ENCODE measurements at regions not wholly inside any gene's neighbourhood (a gene's known extent, or its start where the extent isn't known, plus 50 kb on each side); places are given as distances from the start of the nearest gene placed in this dataset.
"Not testable (repeated sequence)": the region's sequence is repeated elsewhere in the genome, so short reads cannot be mapped to it uniquely, and the experiment has no call there.

GRCh38 chr4:164531336-164531735 is 222.6 kb upstream of the SMIM31 start:
- no peak for DNase-seq

GRCh38 chr4:164536814-164537213 is 217.1 kb upstream of the SMIM31 start:
- DNase-seq: no peak

GRCh38 chr4:164538097-164538496 is 215.8 kb upstream of the SMIM31 start:
- DNase-seq: no peak

- no peak for DNase-seq
Observed at GRCh38 chr4:164540987-164541386, 212.9 kb upstream of the SMIM31 start.

GRCh38 chr4:164542431-164542830 is 211.5 kb upstream of the SMIM31 start:
- no peak for DNase-seq

- no peak for DNase-seq
Observed at GRCh38 chr4:164550989-164551712, 202.8 kb upstream of the SMIM31 start.

GRCh38 chr4:164551713-164552040 is 202.3 kb upstream of the SMIM31 start:
- no peak for DNase-seq

GRCh38 chr4:164571593-164572390 is 182.1 kb upstream of the SMIM31 start:
- DNase-seq: no peak

GRCh38 chr4:164572877-164573279 is 181.1 kb upstream of the SMIM31 start:
- DNase-seq: no peak

GRCh38 chr4:164575861-164576260 is 178.1 kb upstream of the SMIM31 start:
- no peak for DNase-seq

- DNase-seq: no peak
Observed at GRCh38 chr4:164579270-164579942, 174.5 kb upstream of the SMIM31 start.

- no peak for DNase-seq
Observed at GRCh38 chr4:164591666-164592065, 162.3 kb upstream of the SMIM31 start.

- no peak for DNase-seq
Observed at GRCh38 chr4:164595751-164596150, 158.2 kb upstream of the SMIM31 start.

- no peak for DNase-seq
Observed at GRCh38 chr4:164596318-164596878, 157.5 kb upstream of the SMIM31 start.

- no peak for DNase-seq
Observed at GRCh38 chr4:164596927-164597326, 157.0 kb upstream of the SMIM31 start.

GRCh38 chr4:164601653-164602052 is 152.3 kb upstream of the SMIM31 start:
- no peak for DNase-seq

- not testable (repeated sequence) for DNase-seq
Observed at GRCh38 chr4:164605791-164606190, 148.1 kb upstream of the SMIM31 start.

GRCh38 chr4:164606478-164606877 is 147.5 kb upstream of the SMIM31 start:
- DNase-seq: no peak

- DNase-seq: no peak
Observed at GRCh38 chr4:164613256-164613655, 140.7 kb upstream of the SMIM31 start.

- no peak for DNase-seq
Observed at GRCh38 chr4:164613792-164614191, 140.1 kb upstream of the SMIM31 start.

GRCh38 chr4:164614329-164614728 is 139.6 kb upstream of the SMIM31 start:
- DNase-seq: no peak

GRCh38 chr4:164614999-164615398 is 138.9 kb upstream of the SMIM31 start:
- DNase-seq: no peak

GRCh38 chr4:164615964-164616363 is 138.0 kb upstream of the SMIM31 start:
- DNase-seq: no peak

- DNase-seq: no peak
Observed at GRCh38 chr4:164616961-164617360, 137.0 kb upstream of the SMIM31 start.
